SHP77 treated with DMSO at 0.1 percent for 48 hours (cell line): ENCODE measurements at regions not wholly inside any gene's neighbourhood (a gene's known extent, or its start where the extent isn't known, plus 50 kb on each side); places are given as distances from the start of the nearest gene placed in this dataset.

Source experiments
- DNase-seq: peaks from one replicate; lab custom pipeline; 2025; lab: John Stamatoyannopoulos, UW

- DNase-seq, result no peak
Measured at GRCh38 chr17:6940186-6940649, 55.6 kb upstream of the ALOX12 start.

GRCh38 chr17:6941989-6942388, 53.9 kb upstream of the ALOX12 start:
- DNase-seq, result no peak

GRCh38 chr17:6943406-6943805, 52.4 kb upstream of the ALOX12 start:
- no peak for DNase-seq
